T-helper 2 cell treated with Interferon-gamma antibody and Interleukin-4, amounts not matched to agents 5 μg/mL and 100 μg/mL, for 36 hours (primary cell): ENCODE measurements at regions not wholly inside any gene's neighbourhood (a gene's known extent, or its start where the extent isn't known, plus 50 kb on each side); places are given as distances from the start of the nearest gene placed in this dataset.
A peak's percentile ranks its signal among the peaks of the same experiment; 100 is the strongest.
"Not testable (repeated sequence)": the region's sequence is repeated elsewhere in the genome, so short reads cannot be mapped to it uniquely, and the experiment has no call there.

Source experiments
- DNase-seq: peaks from one replicate; pipeline ENCODE4 v3.0.0; 2021; ENCODE audit warnings: low spot score
- H3K27ac Mint-ChIP-seq: one replicate; pipeline ENCODE4 v1.8.0; 2021; ENCODE audit warnings: mild to moderate bottlenecking, mixed read lengths
- H3K27me3 Mint-ChIP-seq: one replicate; pipeline ENCODE4 v1.8.0; 2021; ENCODE audit warnings: low read depth, mixed read lengths
- H3K36me3 Mint-ChIP-seq: one replicate; pipeline ENCODE4 v1.8.0; 2021; ENCODE audit warnings: low read depth, mixed read lengths
- H3K4me1 Mint-ChIP-seq: one replicate; pipeline ENCODE4 v1.8.0; 2021; ENCODE audit warnings: low read depth, mixed read lengths
- H3K4me3 Mint-ChIP-seq: one replicate; pipeline ENCODE4 v1.8.0; 2022; ENCODE audit warnings: mild to moderate bottlenecking, moderate library complexity, mixed read lengths
- H3K9me3 Mint-ChIP-seq: one replicate; pipeline ENCODE4 v1.8.0; 2021; ENCODE audit warnings: mixed read lengths

- H3K4me3 Mint-ChIP-seq = no peak overlapping the region
- H3K9me3 Mint-ChIP-seq = no peaks in the 10 kb centered on the region
- peaks cover 30% of the 10 kb centered on the region for H3K27me3 Mint-ChIP-seq
- H3K36me3 Mint-ChIP-seq = no peaks in the 10 kb centered on the region
- no peak for DNase-seq
- no peak overlapping the region for H3K27ac Mint-ChIP-seq
- H3K4me1 Mint-ChIP-seq = peaks cover 11% of the 10 kb centered on the region
Measured at GRCh38 chr14:105885561-105886320, 359.4 kb downstream of the TMEM121 start.

GRCh38 chr14:105886791-105887191 lies 360.4 kb downstream of the TMEM121 start:
- not testable (repeated sequence) for H3K4me3 Mint-ChIP-seq

GRCh38 chr14:105887692-105888091 lies 361.3 kb downstream of the TMEM121 start:
- Mint-ChIP-seq H3K27me3 (peaks cover 32% of the 10 kb centered on the region), H3K9me3 (no peaks in the 10 kb centered on the region), H3K4me1 (peaks cover 11% of the 10 kb centered on the region), H3K36me3 (no peaks in the 10 kb centered on the region), H3K27ac (no peak overlapping the region), H3K4me3 (no peak overlapping the region)
- no peak for DNase-seq

More at GRCh38 chr14:105886791-105887191, 360.4 kb downstream of the TMEM121 start:
- peaks cover 32% of the 10 kb centered on the region for H3K27me3 Mint-ChIP-seq
- H3K4me1 Mint-ChIP-seq = peaks cover 11% of the 10 kb centered on the region
- DNase-seq, H3K36me3 Mint-ChIP-seq, H3K9me3 Mint-ChIP-seq, H3K27ac Mint-ChIP-seq: not testable (repeated sequence)

GRCh38 chr14:105888151-105888550 lies 361.8 kb downstream of the TMEM121 start:
- Mint-ChIP-seq H3K4me1 (peaks cover 11% of the 10 kb centered on the region), H3K36me3 (no peaks in the 10 kb centered on the region), H3K9me3 (no peaks in the 10 kb centered on the region), H3K27ac (no peak overlapping the region), H3K27me3 (peaks cover 32% of the 10 kb centered on the region), H3K4me3 (no peak overlapping the region)
- no peak for DNase-seq

GRCh38 chr14:105888784-105889665 lies 362.6 kb downstream of the TMEM121 start:
- Mint-ChIP-seq H3K27me3 (peaks cover 32% of the 10 kb centered on the region), H3K27ac (no peak overlapping the region), H3K9me3 (no peaks in the 10 kb centered on the region), H3K36me3 (no peaks in the 10 kb centered on the region), H3K4me1 (peaks cover 11% of the 10 kb centered on the region), H3K4me3 (no peak overlapping the region)
- no peak for DNase-seq

- H3K4me3 Mint-ChIP-seq = no peak overlapping the region
- H3K27me3 Mint-ChIP-seq = peaks cover 32% of the 10 kb centered on the region
- no peaks in the 10 kb centered on the region for H3K9me3 Mint-ChIP-seq
- peak overlapping the region; percentile 55 for H3K27ac Mint-ChIP-seq
- no peak for DNase-seq
- H3K4me1 Mint-ChIP-seq = peaks cover 11% of the 10 kb centered on the region
- no peaks in the 10 kb centered on the region for H3K36me3 Mint-ChIP-seq
Measured at GRCh38 chr14:105889666-105890473, 363.5 kb downstream of the TMEM121 start.

- H3K27me3 Mint-ChIP-seq = peaks cover 32% of the 10 kb centered on the region
- no peaks in the 10 kb centered on the region for H3K9me3 Mint-ChIP-seq
- no peak overlapping the region for H3K27ac Mint-ChIP-seq
- H3K36me3 Mint-ChIP-seq = no peaks in the 10 kb centered on the region
- DNase-seq = no peak
- no peak overlapping the region for H3K4me3 Mint-ChIP-seq
- H3K4me1 Mint-ChIP-seq = peaks cover 11% of the 10 kb centered on the region
Measured at GRCh38 chr14:105890474-105891220, 364.3 kb downstream of the TMEM121 start.

- peaks cover 11% of the 10 kb centered on the region for H3K4me1 Mint-ChIP-seq
- no peak for DNase-seq
- H3K27me3 Mint-ChIP-seq = peaks cover 32% of the 10 kb centered on the region
- no peaks in the 10 kb centered on the region for H3K36me3 Mint-ChIP-seq
- no peak overlapping the region for H3K4me3 Mint-ChIP-seq
- no peaks in the 10 kb centered on the region for H3K9me3 Mint-ChIP-seq
- H3K27ac Mint-ChIP-seq = no peak overlapping the region
Measured at GRCh38 chr14:105891221-105891602, 364.8 kb downstream of the TMEM121 start.

- peaks cover 37% of the 10 kb centered on the region for H3K27me3 Mint-ChIP-seq
- H3K9me3 Mint-ChIP-seq = no peaks in the 10 kb centered on the region
- H3K4me3 Mint-ChIP-seq = no peak overlapping the region
- peaks cover 15% of the 10 kb centered on the region for H3K4me1 Mint-ChIP-seq
- no peaks in the 10 kb centered on the region for H3K36me3 Mint-ChIP-seq
- H3K27ac Mint-ChIP-seq = no peak overlapping the region
- no peak for DNase-seq
Measured at GRCh38 chr14:105891631-105892452, 365.5 kb downstream of the TMEM121 start.

GRCh38 chr14:105892453-105893441 lies 366.4 kb downstream of the TMEM121 start:
- H3K36me3 Mint-ChIP-seq, H3K9me3 Mint-ChIP-seq, H3K4me3 Mint-ChIP-seq, H3K27ac Mint-ChIP-seq, DNase-seq: not testable (repeated sequence)
- Mint-ChIP-seq H3K4me1 (peaks cover 11% of the 10 kb centered on the region), H3K27me3 (peaks cover 39% of the 10 kb centered on the region)

- not testable (repeated sequence) for H3K4me3 Mint-ChIP-seq
Measured at GRCh38 chr14:105893686-105894085, 367.3 kb downstream of the TMEM121 start.

More at GRCh38 chr14:105893686-105894085, 367.3 kb downstream of the TMEM121 start:
- not testable (repeated sequence) for H3K9me3 Mint-ChIP-seq, H3K27ac Mint-ChIP-seq, DNase-seq, H3K36me3 Mint-ChIP-seq
- peaks cover 34% of the 10 kb centered on the region for H3K27me3 Mint-ChIP-seq
- H3K4me1 Mint-ChIP-seq = peaks cover 11% of the 10 kb centered on the region
